Adipocyte (in vitro differentiated cells): ENCODE measurements at regions not wholly inside any gene's neighbourhood (a gene's known extent, or its start where the extent isn't known, plus 50 kb on each side); places are given as distances from the start of the nearest gene placed in this dataset.
A peak's percentile ranks its signal among the peaks of the same experiment; 100 is the strongest.

Experiments
- DNase-seq: peaks from one replicate; pipeline ENCODE4 v3.0.0-alpha.2; 2015; ENCODE audit warnings: low read depth
- H3K27me3 ChIP-seq: replicated peaks from 2 replicates; pipeline ENCODE4 v1.7.0; 2013; ENCODE audit warnings: mild to moderate bottlenecking, low read length, moderate library complexity; ENCODE audit not compliant: control insufficient read depth, insufficient read depth
- H3K36me3 ChIP-seq: 2 replicates; pipeline ENCODE4 v1.7.0; 2013; ENCODE audit warnings: low read length, mild to moderate bottlenecking, moderate library complexity; ENCODE audit not compliant: control insufficient read depth, insufficient read depth, severe bottlenecking
- H3K4me1 ChIP-seq: 2 replicates; pipeline ENCODE4 v1.7.0; 2013; ENCODE audit warnings: mild to moderate bottlenecking, low read length, moderate library complexity; ENCODE audit not compliant: control insufficient read depth, insufficient read depth
- H3K4me3 ChIP-seq: 2 replicates; pipeline ENCODE4 v1.7.0; 2013; ENCODE audit warnings: mild to moderate bottlenecking, low read length, moderate library complexity
- H3K9ac ChIP-seq: 2 replicates; pipeline ENCODE4 v1.7.0; 2013; ENCODE audit warnings: mild to moderate bottlenecking, low read length, moderate library complexity
- H3K9me3 ChIP-seq: 2 replicates; pipeline ENCODE4 v1.7.0; 2013; ENCODE audit warnings: mild to moderate bottlenecking, low read length, moderate library complexity; ENCODE audit not compliant: control insufficient read depth

GRCh38 chr14:34059925-34060650, 109.2 kb upstream of the EGLN3 start:
- H3K27me3 ChIP-seq: no peaks in the 10 kb centered on the region
- DNase-seq: peak; percentile 90
- H3K36me3 ChIP-seq: no peaks in the 10 kb centered on the region
- H3K4me3 ChIP-seq: peak overlapping the region; percentile 82
- peaks cover 24% of the 10 kb centered on the region for H3K4me1 ChIP-seq
- no peaks in the 10 kb centered on the region for H3K9me3 ChIP-seq
- H3K9ac ChIP-seq: peak overlapping the region; percentile 82

- Histone ChIP-seq H3K27me3 (no peaks in the 10 kb centered on the region), H3K4me3 (peak overlapping the region; percentile 82)
These were observed 108.4 kb upstream of the EGLN3 start for GRCh38 chr14:34059037-34059924.

GRCh38 chr14:34058510-34058909, 107.6 kb upstream of the EGLN3 start:
- no peak for DNase-seq
- H3K36me3 ChIP-seq: no peaks in the 10 kb centered on the region
- peaks cover 12% of the 10 kb centered on the region for H3K4me1 ChIP-seq
- no peak overlapping the region for H3K9ac ChIP-seq
- H3K4me3 ChIP-seq: no peak overlapping the region
- no peaks in the 10 kb centered on the region for H3K27me3 ChIP-seq
- no peaks in the 10 kb centered on the region for H3K9me3 ChIP-seq

More at GRCh38 chr14:34059037-34059924, 108.4 kb upstream of the EGLN3 start:
- H3K4me1 ChIP-seq: peaks cover 19% of the 10 kb centered on the region
- no peak for DNase-seq
- no peaks in the 10 kb centered on the region for H3K36me3 ChIP-seq
- H3K9me3 ChIP-seq: no peaks in the 10 kb centered on the region
- peak overlapping the region; percentile 82 for H3K9ac ChIP-seq

- Histone ChIP-seq H3K4me3 (no peak overlapping the region), H3K9me3 (no peaks in the 10 kb centered on the region), H3K4me1 (peaks cover 20% of the 10 kb centered on the region), H3K27me3 (no peaks in the 10 kb centered on the region), H3K9ac (no peak overlapping the region), H3K36me3 (no peaks in the 10 kb centered on the region)
- DNase-seq: no peak
These were observed 105.2 kb upstream of the EGLN3 start for GRCh38 chr14:34056046-34056445.

DNA sequence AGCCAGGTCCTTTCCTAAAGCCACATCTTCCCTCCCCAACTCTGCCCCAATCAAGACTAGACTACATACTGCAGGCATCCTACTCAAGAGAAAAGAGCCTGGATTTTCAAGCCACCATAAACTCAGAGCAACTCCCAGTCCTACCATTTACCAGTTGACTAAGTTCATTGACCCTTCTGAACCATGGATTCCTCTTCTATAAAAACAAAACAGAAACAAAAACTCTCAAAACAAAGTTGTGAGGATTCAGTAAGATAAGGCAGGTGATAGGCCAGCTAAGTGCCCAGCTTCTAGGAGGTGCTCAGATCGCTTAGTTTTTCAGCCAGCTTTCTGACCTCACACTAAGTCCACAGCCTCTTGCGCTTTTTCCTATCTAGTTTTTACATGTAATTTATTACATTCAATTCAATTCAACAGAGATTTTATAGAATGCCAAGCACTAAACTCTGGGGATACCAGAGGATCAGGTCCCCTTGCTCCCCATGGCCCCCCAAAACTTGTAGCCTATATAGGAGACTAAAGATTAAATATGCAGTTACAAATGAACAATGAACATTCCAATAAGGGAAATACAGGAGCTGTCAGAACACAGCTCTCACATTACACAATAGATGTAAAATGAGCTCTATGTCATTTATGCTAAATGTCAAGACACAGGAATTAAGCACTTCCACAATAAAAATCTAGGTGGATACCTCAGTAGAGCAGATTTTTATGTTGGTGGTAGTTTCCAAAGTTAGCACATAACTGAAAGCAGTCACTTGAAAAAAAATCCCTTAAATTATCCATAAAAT, 104.5 kb upstream of the EGLN3 start:
- H3K4me1 ChIP-seq: peaks cover 20% of the 10 kb centered on the region
- no peak overlapping the region for H3K9ac ChIP-seq
- no peaks in the 10 kb centered on the region for H3K36me3 ChIP-seq
- peak; percentile 15 for DNase-seq
- no peaks in the 10 kb centered on the region for H3K27me3 ChIP-seq
- H3K9me3 ChIP-seq: no peaks in the 10 kb centered on the region
- H3K4me3 ChIP-seq: no peak overlapping the region

DNA sequence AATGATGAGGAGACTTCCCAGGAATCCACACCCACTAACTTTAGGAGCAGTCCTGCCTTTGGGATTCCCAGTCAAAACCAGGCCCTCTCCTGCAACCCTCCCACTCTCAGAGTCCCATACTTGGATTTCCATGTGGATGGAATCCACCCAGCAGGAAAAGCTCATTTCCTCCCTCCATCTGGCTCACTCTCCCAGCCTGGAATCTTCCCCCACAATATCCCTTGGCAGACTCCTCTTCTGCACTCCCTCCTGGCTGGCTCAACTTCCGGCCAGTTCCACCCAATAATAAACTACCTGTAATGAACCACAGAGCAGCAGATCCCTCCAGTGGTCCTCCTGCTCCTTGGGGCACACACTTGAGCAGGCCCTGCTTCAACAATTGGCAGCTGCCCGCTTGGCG, 102.8 kb upstream of the EGLN3 start:
- peaks cover 16% of the 10 kb centered on the region for H3K4me1 ChIP-seq
- no peaks in the 10 kb centered on the region for H3K27me3 ChIP-seq
- H3K9me3 ChIP-seq: no peaks in the 10 kb centered on the region
- H3K4me3 ChIP-seq: no peak overlapping the region
- no peak overlapping the region for H3K9ac ChIP-seq
- DNase-seq: no peak
- H3K36me3 ChIP-seq: no peaks in the 10 kb centered on the region

GRCh38 chr14:34052658-34053014, 101.8 kb upstream of the EGLN3 start:
- Histone ChIP-seq H3K9me3 (no peaks in the 10 kb centered on the region), H3K9ac (no peak overlapping the region), H3K36me3 (no peaks in the 10 kb centered on the region), H3K27me3 (no peaks in the 10 kb centered on the region), H3K4me3 (no peak overlapping the region), H3K4me1 (peaks cover 16% of the 10 kb centered on the region)
- peak; percentile 23 for DNase-seq

- no peaks in the 10 kb centered on the region for H3K9me3 ChIP-seq
- H3K4me1 ChIP-seq: peaks cover 16% of the 10 kb centered on the region
- no peaks in the 10 kb centered on the region for H3K36me3 ChIP-seq
- H3K27me3 ChIP-seq: no peaks in the 10 kb centered on the region
- no peak overlapping the region for H3K4me3 ChIP-seq
- DNase-seq: peak; percentile 13
- no peak overlapping the region for H3K9ac ChIP-seq
These were observed 101.2 kb upstream of the EGLN3 start for GRCh38 chr14:34051966-34052657.

DNA sequence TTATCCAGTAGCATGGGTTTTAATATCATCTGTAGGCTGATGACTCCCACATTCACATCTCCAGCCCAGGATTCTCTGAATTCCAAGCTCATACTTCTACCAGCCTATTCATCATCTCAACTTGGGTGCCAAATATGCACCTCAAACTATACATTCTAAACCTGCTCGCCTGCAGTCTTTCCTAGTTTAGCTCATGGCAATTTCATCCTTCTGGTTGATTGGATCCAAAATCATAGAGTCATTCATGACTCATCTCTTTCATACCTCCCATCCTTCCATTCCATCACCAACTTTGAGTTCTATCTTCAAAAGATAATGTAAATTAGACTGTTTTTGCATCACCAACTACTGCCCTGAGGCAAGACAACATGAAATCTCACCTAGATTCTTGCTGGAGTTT, 99.7 kb upstream of the EGLN3 start:
- no peak overlapping the region for H3K4me3 ChIP-seq
- H3K36me3 ChIP-seq: no peaks in the 10 kb centered on the region
- DNase-seq: no peak
- H3K9me3 ChIP-seq: no peaks in the 10 kb centered on the region
- no peak overlapping the region for H3K9ac ChIP-seq
- no peaks in the 10 kb centered on the region for H3K27me3 ChIP-seq
- H3K4me1 ChIP-seq: peaks cover 12% of the 10 kb centered on the region

DNA sequence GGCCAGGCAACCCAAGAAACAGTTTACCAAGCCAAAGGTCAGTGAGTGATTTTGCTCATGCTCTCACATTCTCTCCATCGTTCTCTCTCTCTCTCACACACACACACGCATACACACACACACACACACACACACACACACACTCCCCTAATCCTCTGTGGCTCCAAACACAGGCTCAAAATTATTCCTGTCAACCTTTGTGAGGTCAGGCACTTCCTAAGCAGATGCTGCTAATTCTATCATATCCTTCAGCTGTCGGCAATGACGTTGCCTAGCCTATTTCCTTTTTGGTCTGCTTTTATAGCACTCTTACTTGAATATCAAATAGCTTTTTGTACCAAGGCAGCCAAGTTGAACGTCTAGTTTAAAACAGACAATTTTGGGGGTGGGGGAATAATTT, 98.9 kb upstream of the EGLN3 start:
- Histone ChIP-seq H3K4me1 (peaks cover 11% of the 10 kb centered on the region), H3K27me3 (no peaks in the 10 kb centered on the region), H3K9ac (no peak overlapping the region), H3K9me3 (no peaks in the 10 kb centered on the region), H3K36me3 (no peaks in the 10 kb centered on the region), H3K4me3 (no peak overlapping the region)
- no peak for DNase-seq
